ENCODE measurements at regions not wholly inside any gene's neighbourhood (a gene's known extent, or its start where the extent isn't known, plus 50 kb on each side); places are given as distances from the start of the nearest gene placed in this dataset.

DNA sequence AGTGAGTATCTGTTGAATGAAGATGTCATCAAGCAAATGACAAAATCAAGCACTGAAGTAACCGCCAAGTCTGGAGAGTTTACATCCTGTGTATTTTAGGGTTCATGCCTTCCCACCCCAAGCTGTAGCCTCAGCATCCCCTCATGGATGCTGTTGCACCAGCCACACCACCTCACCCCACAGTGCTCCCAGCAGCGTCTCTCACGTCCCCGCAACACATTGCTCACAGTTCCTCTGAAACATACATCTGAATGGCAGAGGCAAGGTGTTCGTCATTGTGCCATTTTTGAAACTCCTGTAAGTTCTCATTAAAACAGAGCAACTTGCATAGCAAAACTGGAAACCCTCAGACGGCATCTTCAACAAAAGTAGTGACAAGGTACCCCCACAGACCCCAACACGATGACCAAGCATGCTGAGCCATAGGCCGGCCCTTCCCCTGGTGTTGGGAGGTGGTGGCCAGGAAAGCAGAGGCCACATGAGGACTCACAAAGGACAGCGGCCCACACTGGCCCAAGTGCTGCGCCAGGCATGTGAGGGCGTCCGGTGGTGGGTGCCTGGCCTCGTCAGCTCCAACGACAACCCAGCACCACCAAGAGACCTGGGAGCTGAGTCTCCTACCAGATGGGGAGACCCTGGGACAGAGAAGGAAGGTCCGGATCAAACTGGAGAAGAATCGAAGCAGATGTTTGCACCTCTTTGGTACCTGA lies 456.5 kb downstream of the EIPR1 start:
- Histone ChIP-seq H2BK120ac (ENCODE audit: low read depth, low read length) (no peak overlapping the region), H3K9me3 (ENCODE audit: control insufficient read depth, insufficient read depth, low read length) (peaks cover 36% of the 10 kb centered on the region), H4K20me1 (ENCODE audit: insufficient read depth, low read length) (no peaks in the 10 kb centered on the region), H3K9me1 (ENCODE audit: insufficient read depth, low read length) (no peaks in the 10 kb centered on the region), H3K27me3 (ENCODE audit: control insufficient read depth, insufficient read depth, low read length) (no peaks in the 10 kb centered on the region), H3K56ac (ENCODE audit: extremely low read depth, insufficient read depth, low read length) (no peak overlapping the region), H2BK20ac (ENCODE audit: low read depth, low read length) (no peak overlapping the region), H4K5ac (ENCODE audit: low read depth, low read length) (no peak overlapping the region), H3K14ac (replicated peaks; ENCODE audit: low read depth, low read length) (no peak overlapping the region), H2AK9ac (replicated peaks; ENCODE audit: low read depth, low read length, poor library complexity) (no peak overlapping the region), H3K79me1 (ENCODE audit: low read depth in 1 of 2, low read length in 2 of 2) (no peaks in the 10 kb centered on the region), H3K4me1 (ENCODE audit: control insufficient read depth, insufficient read depth, low read length) (no peaks in the 10 kb centered on the region), H3K18ac (ENCODE audit: low read depth, low read length) (no peak overlapping the region), H4K8ac (ENCODE audit: low read depth in 2 of 2, low read length in 2 of 2) (no peak overlapping the region), H2AFZ (replicated peaks; ENCODE audit: low read length, poor library complexity) (peak overlapping the region; percentile 43), H4K91ac (ENCODE audit: insufficient read depth, low read depth, low read length) (no peak overlapping the region), H3K4me3 (ENCODE audit: insufficient read depth, low read depth, low read length) (no peak overlapping the region), H3K27ac (ENCODE audit: insufficient read depth, low read length) (no peak overlapping the region), H3K23ac (ENCODE audit: low read depth, low read length) (no peak overlapping the region), H3K4ac (ENCODE audit: low read depth, low read length) (no peak overlapping the region), H2BK5ac (ENCODE audit: low read depth, low read length, poor library complexity, severe bottlenecking) (no peak overlapping the region), H3K36me3 (ENCODE audit: control insufficient read depth, insufficient read depth, low read length) (no peaks in the 10 kb centered on the region), H3K9ac (ENCODE audit: low read depth, low read length) (no peak overlapping the region), H2BK15ac (ENCODE audit: low read depth, low read length) (no peak overlapping the region), H2AK5ac (ENCODE audit: low read depth, low read length) (no peak overlapping the region), H3K4me2 (ENCODE audit: low read depth, low read length) (no peak overlapping the region)
- DNase-seq (no peak), ATAC-seq (ENCODE audit: low read depth) (no peak)
- no TSS peak for BruUV-seq (replicated peaks)
- in situ Hi-C loops (cut with MboI; ENCODE audit: low sequenced_read_pairs): no loop called here
- TF ChIP-seq CEBPB (IDR thresholded peaks at IDR 0.05; ENCODE audit: low read depth, low read length) (no peak), POLR2A (IDR thresholded peaks at IDR 0.05; ENCODE audit: low read depth, low read length) (no peak), SMC3 (IDR thresholded peaks at IDR 0.05; ENCODE audit: low read depth, low read length) (no peak), RCOR1 (IDR thresholded peaks at IDR 0.05; ENCODE audit: insufficient replicate concordance, low read length) (no peak), CHD1 (IDR thresholded peaks at IDR 0.05; ENCODE audit: low read depth, low read length) (no peak), FOS (IDR thresholded peaks at IDR 0.05; ENCODE audit: low read depth, low read length) (no peak), RFX5 (IDR thresholded peaks at IDR 0.05; ENCODE audit: low read depth, low read length) (no peak), NFE2L2 (IDR thresholded peaks at IDR 0.05; ENCODE audit: low read depth, low read length) (no peak), RAD21 (IDR thresholded peaks at IDR 0.05; ENCODE audit: low read length) (no peak), MXI1 (IDR thresholded peaks at IDR 0.05; ENCODE audit: borderline replicate concordance, low read depth, low read length) (no peak), MAFK (IDR thresholded peaks at IDR 0.05; ENCODE audit: low read depth, low read length) (no peak), BHLHE40 (IDR thresholded peaks at IDR 0.05; ENCODE audit: low read depth, low read length) (no peak), MAZ (IDR thresholded peaks at IDR 0.05; ENCODE audit: borderline replicate concordance, low read depth, low read length) (no peak)
- TF ChIP-seq, protein P1, sequence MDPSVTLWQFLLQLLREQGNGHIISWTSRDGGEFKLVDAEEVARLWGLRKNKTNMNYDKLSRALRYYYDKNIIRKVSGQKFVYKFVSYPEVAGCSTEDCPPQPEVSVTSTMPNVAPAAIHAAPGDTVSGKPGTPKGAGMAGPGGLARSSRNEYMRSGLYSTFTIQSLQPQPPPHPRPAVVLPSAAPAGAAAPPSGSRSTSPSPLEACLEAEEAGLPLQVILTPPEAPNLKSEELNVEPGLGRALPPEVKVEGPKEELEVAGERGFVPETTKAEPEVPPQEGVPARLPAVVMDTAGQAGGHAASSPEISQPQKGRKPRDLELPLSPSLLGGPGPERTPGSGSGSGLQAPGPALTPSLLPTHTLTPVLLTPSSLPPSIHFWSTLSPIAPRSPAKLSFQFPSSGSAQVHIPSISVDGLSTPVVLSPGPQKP (IDR thresholded peaks at IDR 0.05; ENCODE audit: borderline replicate concordance, low read depth, low read length): no peak
- TF ChIP-seq, protein P2, sequence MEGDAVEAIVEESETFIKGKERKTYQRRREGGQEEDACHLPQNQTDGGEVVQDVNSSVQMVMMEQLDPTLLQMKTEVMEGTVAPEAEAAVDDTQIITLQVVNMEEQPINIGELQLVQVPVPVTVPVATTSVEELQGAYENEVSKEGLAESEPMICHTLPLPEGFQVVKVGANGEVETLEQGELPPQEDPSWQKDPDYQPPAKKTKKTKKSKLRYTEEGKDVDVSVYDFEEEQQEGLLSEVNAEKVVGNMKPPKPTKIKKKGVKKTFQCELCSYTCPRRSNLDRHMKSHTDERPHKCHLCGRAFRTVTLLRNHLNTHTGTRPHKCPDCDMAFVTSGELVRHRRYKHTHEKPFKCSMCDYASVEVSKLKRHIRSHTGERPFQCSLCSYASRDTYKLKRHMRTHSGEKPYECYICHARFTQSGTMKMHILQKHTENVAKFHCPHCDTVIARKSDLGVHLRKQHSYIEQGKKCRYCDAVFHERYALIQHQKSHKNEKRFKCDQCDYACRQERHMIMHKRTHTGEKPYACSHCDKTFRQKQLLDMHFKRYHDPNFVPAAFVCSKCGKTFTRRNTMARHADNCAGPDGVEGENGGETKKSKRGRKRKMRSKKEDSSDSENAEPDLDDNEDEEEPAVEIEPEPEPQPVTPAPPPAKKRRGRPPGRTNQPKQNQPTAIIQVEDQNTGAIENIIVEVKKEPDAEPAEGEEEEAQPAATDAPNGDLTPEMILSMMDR (conservative IDR thresholded peaks at IDR 0.05; ENCODE audit: low read depth, low read length): no peak
- TF ChIP-seq, protein P3, sequence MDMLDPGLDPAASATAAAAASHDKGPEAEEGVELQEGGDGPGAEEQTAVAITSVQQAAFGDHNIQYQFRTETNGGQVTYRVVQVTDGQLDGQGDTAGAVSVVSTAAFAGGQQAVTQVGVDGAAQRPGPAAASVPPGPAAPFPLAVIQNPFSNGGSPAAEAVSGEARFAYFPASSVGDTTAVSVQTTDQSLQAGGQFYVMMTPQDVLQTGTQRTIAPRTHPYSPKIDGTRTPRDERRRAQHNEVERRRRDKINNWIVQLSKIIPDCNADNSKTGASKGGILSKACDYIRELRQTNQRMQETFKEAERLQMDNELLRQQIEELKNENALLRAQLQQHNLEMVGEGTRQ (IDR thresholded peaks at IDR 0.05; ENCODE audit: low read depth, low read length): no peak
- dilution Hi-C loops (cut with HindIII; ENCODE audit: low sequenced_read_pairs, unreplicated experiment): no loop called here
- 57% methylated on average over 2 of the region's 16 CpGs; no CpG with 5 or more reads in 1 of the 2 experiments for WGBS, 2 experiments (ENCODE audit: extremely low coverage in 2 of 2, insufficient read length in 1 of 2)
- CTCF ChIA-PET: no interaction called here
- intact Hi-C loops (cut with micrococcal nuclease): no loop called here
- POLR2A ChIA-PET (ENCODE audit: unreplicated experiment): no interaction called here
